ENCODE measurements at regions not wholly inside any gene's neighbourhood (a gene's known extent, or its start where the extent isn't known, plus 50 kb on each side); places are given as distances from the start of the nearest gene placed in this dataset.

DNA sequence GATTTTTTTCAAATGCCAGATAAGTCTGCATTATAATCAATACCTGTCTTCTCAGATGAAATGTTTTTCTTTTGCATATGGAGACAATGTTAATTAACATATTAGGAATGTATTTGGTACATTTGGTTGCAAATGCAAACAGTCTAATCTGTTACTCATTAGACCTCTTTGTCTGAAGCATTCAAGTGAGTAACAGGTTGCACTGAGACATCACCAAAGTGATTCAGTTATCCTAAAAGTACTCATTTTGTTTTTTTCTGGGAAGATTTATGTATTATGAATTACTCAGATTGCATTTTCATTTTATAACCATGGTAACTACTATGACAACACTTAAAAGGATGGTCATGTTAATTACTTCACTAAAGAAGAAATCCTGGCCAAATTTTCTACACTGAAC is 513.6 kb downstream of the HTR7 start:
- H3K79me1 ChIP-seq (ENCODE audit: low read depth, low read length) = no peaks in the 10 kb centered on the region
- H2BK5ac ChIP-seq (ENCODE audit: low read length) = no peak overlapping the region
- H3K23ac ChIP-seq (ENCODE audit: low read depth, low read length, poor library complexity) = no peak overlapping the region
- H3K14ac ChIP-seq (ENCODE audit: low read length) = no peak overlapping the region
- no peak overlapping the region for H2AK5ac ChIP-seq (ENCODE audit: low read depth, low read length)
- no peaks in the 10 kb centered on the region for H3K27me3 ChIP-seq (ENCODE audit: control insufficient read depth in 3 of 3, insufficient read depth in 3 of 3, low read depth in 1 of 3, low read length in 3 of 3)
- no peaks in the 10 kb centered on the region for H3K4me1 ChIP-seq (ENCODE audit: control insufficient read depth in 2 of 2, insufficient read depth in 1 of 2, low read depth in 1 of 2, low read length in 2 of 2)
- H3K18ac ChIP-seq (ENCODE audit: low read length) = no peak overlapping the region
- no peak for DNase-seq (ENCODE audit: low spot score)
- no peak overlapping the region for H3K27ac ChIP-seq (replicated peaks; ENCODE audit: low read length)
- H2AFZ ChIP-seq (ENCODE audit: low read length) = no peak overlapping the region
- no peak overlapping the region for H3K9ac ChIP-seq (ENCODE audit: low read depth, low read length, poor library complexity)
- no peaks in the 10 kb centered on the region for H3K9me3 ChIP-seq (replicated peaks in 1 of 2; ENCODE audit: control insufficient read depth in 2 of 2, insufficient read depth in 1 of 2, low read depth in 1 of 2, low read length in 2 of 2)
- no peak overlapping the region for H4K8ac ChIP-seq (ENCODE audit: low read depth, low read length)
- no peak overlapping the region for H2BK15ac ChIP-seq (ENCODE audit: low read length)
- no peak overlapping the region for H4K91ac ChIP-seq (ENCODE audit: low read depth, low read length, poor library complexity)
- no peaks in the 10 kb centered on the region for H3K36me3 ChIP-seq (replicated peaks in 1 of 2; ENCODE audit: control insufficient read depth in 2 of 2, insufficient read depth in 2 of 2, low read length in 2 of 2)
- no peak overlapping the region for H2BK12ac ChIP-seq (ENCODE audit: low read length)
- no peak overlapping the region for H3K4ac ChIP-seq (ENCODE audit: low read length)
- H3K4me2 ChIP-seq (ENCODE audit: insufficient read depth, low read length, poor library complexity, severe bottlenecking) = no peak overlapping the region
- no peak overlapping the region for H3K4me3 ChIP-seq (ENCODE audit: low read length in 2 of 2)
- H2BK120ac ChIP-seq (ENCODE audit: low read depth, low read length) = no peak overlapping the region

DNA sequence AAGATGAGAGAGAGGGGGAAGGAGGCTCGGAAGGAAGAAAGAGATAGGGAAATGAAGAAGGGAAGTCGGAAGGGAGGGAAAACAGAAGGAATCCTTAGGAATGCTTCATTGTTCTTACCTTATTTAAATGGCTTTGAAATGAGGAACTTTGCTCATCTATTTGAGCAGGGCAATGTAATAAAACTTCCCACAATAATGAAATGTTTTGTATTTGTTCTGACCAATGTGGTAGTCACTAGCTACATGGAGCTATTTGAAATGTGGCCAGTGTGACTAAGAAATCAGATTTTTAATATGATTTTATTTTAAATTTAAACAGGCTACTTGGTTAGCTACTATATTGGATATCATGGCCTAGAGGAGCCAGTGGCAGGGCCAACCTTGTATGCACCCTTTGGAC is 510.6 kb downstream of the HTR7 start:
- WGBS, 2 donors (ENCODE audit: extremely low coverage in 2 of 2, insufficient read length in 2 of 2, insufficient replicate concordance in 1 of 2) = 100% methylated on average over 2 of the region's 2 CpGs; no CpG with 5 or more reads in 1 of the 2 donors
- Histone ChIP-seq H3K9ac (ENCODE audit: low read depth, low read length, poor library complexity) (no peak overlapping the region), H3K4me3 (ENCODE audit: low read length in 2 of 2) (no peak overlapping the region), H4K91ac (ENCODE audit: low read depth, low read length, poor library complexity) (no peak overlapping the region), H3K4ac (ENCODE audit: low read length) (no peak overlapping the region), H3K9me3 (replicated peaks in 1 of 2; ENCODE audit: control insufficient read depth in 2 of 2, insufficient read depth in 1 of 2, low read depth in 1 of 2, low read length in 2 of 2) (no peaks in the 10 kb centered on the region), H3K14ac (ENCODE audit: low read length) (no peak overlapping the region), H4K8ac (ENCODE audit: low read depth, low read length) (no peak overlapping the region), H2BK120ac (ENCODE audit: low read depth, low read length) (no peak overlapping the region), H3K4me2 (ENCODE audit: insufficient read depth, low read length, poor library complexity, severe bottlenecking) (no peak overlapping the region), H3K36me3 (replicated peaks in 1 of 2; ENCODE audit: control insufficient read depth in 2 of 2, insufficient read depth in 2 of 2, low read length in 2 of 2) (no peaks in the 10 kb centered on the region), H3K27me3 (ENCODE audit: control insufficient read depth in 3 of 3, insufficient read depth in 3 of 3, low read depth in 1 of 3, low read length in 3 of 3) (no peaks in the 10 kb centered on the region), H3K27ac (replicated peaks; ENCODE audit: low read length) (no peak overlapping the region), H3K4me1 (ENCODE audit: control insufficient read depth in 2 of 2, insufficient read depth in 1 of 2, low read depth in 1 of 2, low read length in 2 of 2) (no peaks in the 10 kb centered on the region), H2BK12ac (ENCODE audit: low read length) (no peak overlapping the region), H2AK5ac (ENCODE audit: low read depth, low read length) (no peak overlapping the region), H3K79me1 (ENCODE audit: low read depth, low read length) (no peaks in the 10 kb centered on the region), H3K23ac (ENCODE audit: low read depth, low read length, poor library complexity) (no peak overlapping the region), H3K18ac (ENCODE audit: low read length) (no peak overlapping the region), H2AFZ (ENCODE audit: low read length) (no peak overlapping the region), H2BK15ac (ENCODE audit: low read length) (no peak overlapping the region), H2BK5ac (ENCODE audit: low read length) (no peak overlapping the region)
- no peak for DNase-seq (ENCODE audit: low spot score)

DNA sequence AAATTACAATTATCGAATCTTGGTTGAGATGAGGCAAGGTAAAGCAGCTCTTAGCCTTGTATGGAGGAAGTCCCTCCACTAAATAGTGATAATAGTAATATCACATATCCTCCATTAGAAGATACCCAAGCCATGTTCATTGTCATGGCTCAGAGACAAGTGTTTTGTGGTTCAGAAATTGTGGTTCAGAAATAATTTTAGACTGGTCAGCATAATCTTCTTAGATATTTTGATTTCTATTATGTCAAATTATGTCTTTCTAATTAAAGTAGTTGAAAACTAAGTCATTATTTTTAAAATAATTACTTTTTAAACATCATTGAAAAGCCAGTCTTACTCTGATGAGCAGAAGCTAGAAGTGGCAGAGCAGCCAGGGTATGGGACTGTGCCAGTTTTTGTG is 507.7 kb downstream of the HTR7 start:
- Histone ChIP-seq H2AK5ac (ENCODE audit: low read depth, low read length) (no peak overlapping the region), H3K27me3 (ENCODE audit: control insufficient read depth in 3 of 3, insufficient read depth in 3 of 3, low read depth in 1 of 3, low read length in 3 of 3) (peaks cover 0 to 2% (median 0%) of the 10 kb centered on the region in 3 experiments), H3K9me3 (replicated peaks in 1 of 2; ENCODE audit: control insufficient read depth in 2 of 2, insufficient read depth in 1 of 2, low read depth in 1 of 2, low read length in 2 of 2) (no peaks in the 10 kb centered on the region), H3K18ac (ENCODE audit: low read length) (no peak overlapping the region), H3K79me1 (ENCODE audit: low read depth, low read length) (no peaks in the 10 kb centered on the region), H3K4ac (ENCODE audit: low read length) (no peak overlapping the region), H2BK12ac (ENCODE audit: low read length) (no peak overlapping the region), H3K23ac (ENCODE audit: low read depth, low read length, poor library complexity) (no peak overlapping the region), H3K14ac (ENCODE audit: low read length) (no peak overlapping the region), H4K8ac (ENCODE audit: low read depth, low read length) (no peak overlapping the region), H2BK15ac (ENCODE audit: low read length) (no peak overlapping the region), H4K91ac (ENCODE audit: low read depth, low read length, poor library complexity) (no peak overlapping the region), H3K4me1 (ENCODE audit: control insufficient read depth in 2 of 2, insufficient read depth in 1 of 2, low read depth in 1 of 2, low read length in 2 of 2) (no peaks in the 10 kb centered on the region), H2BK120ac (ENCODE audit: low read depth, low read length) (no peak overlapping the region), H3K9ac (ENCODE audit: low read depth, low read length, poor library complexity) (no peak overlapping the region), H3K27ac (replicated peaks; ENCODE audit: low read length) (no peak overlapping the region), H3K4me3 (ENCODE audit: low read length in 2 of 2) (no peak overlapping the region), H3K4me2 (ENCODE audit: insufficient read depth, low read length, poor library complexity, severe bottlenecking) (no peak overlapping the region), H2BK5ac (ENCODE audit: low read length) (no peak overlapping the region), H2AFZ (ENCODE audit: low read length) (no peak overlapping the region), H3K36me3 (replicated peaks in 1 of 2; ENCODE audit: control insufficient read depth in 2 of 2, insufficient read depth in 2 of 2, low read length in 2 of 2) (no peaks in the 10 kb centered on the region)
- no peak for DNase-seq (ENCODE audit: low spot score)
- WGBS, 2 donors (ENCODE audit: extremely low coverage in 2 of 2, insufficient read length in 2 of 2, insufficient replicate concordance in 1 of 2) = no CpG with 5 or more reads among the region's 1 CpG

- Histone ChIP-seq H3K79me1 (ENCODE audit: low read depth, low read length) (no peaks in the 10 kb centered on the region), H3K9me3 (replicated peaks in 1 of 2; ENCODE audit: control insufficient read depth in 2 of 2, insufficient read depth in 1 of 2, low read depth in 1 of 2, low read length in 2 of 2) (no peaks in the 10 kb centered on the region), H3K4me1 (ENCODE audit: control insufficient read depth in 2 of 2, insufficient read depth in 1 of 2, low read depth in 1 of 2, low read length in 2 of 2) (no peaks in the 10 kb centered on the region), H2AK5ac (ENCODE audit: low read depth, low read length) (no peak overlapping the region), H3K18ac (ENCODE audit: low read length) (no peak overlapping the region), H3K4ac (ENCODE audit: low read length) (no peak overlapping the region), H3K36me3 (replicated peaks in 1 of 2; ENCODE audit: control insufficient read depth in 2 of 2, insufficient read depth in 2 of 2, low read length in 2 of 2) (no peaks in the 10 kb centered on the region), H3K4me2 (ENCODE audit: insufficient read depth, low read length, poor library complexity, severe bottlenecking) (no peak overlapping the region), H3K27ac (replicated peaks; ENCODE audit: low read length) (no peak overlapping the region), H3K23ac (ENCODE audit: low read depth, low read length, poor library complexity) (no peak overlapping the region), H3K14ac (ENCODE audit: low read length) (no peak overlapping the region), H2BK12ac (ENCODE audit: low read length) (no peak overlapping the region), H2AFZ (ENCODE audit: low read length) (no peak overlapping the region), H2BK120ac (ENCODE audit: low read depth, low read length) (no peak overlapping the region), H3K4me3 (ENCODE audit: low read length in 2 of 2) (no peak overlapping the region), H2BK15ac (ENCODE audit: low read length) (no peak overlapping the region), H4K91ac (ENCODE audit: low read depth, low read length, poor library complexity) (no peak overlapping the region), H2BK5ac (ENCODE audit: low read length) (no peak overlapping the region), H3K9ac (ENCODE audit: low read depth, low read length, poor library complexity) (no peak overlapping the region), H4K8ac (ENCODE audit: low read depth, low read length) (no peak overlapping the region), H3K27me3 (ENCODE audit: control insufficient read depth in 3 of 3, insufficient read depth in 3 of 3, low read depth in 1 of 3, low read length in 3 of 3) (peaks cover 0 to 2% (median 0%) of the 10 kb centered on the region in 3 experiments)
- no CpG with 5 or more reads among the region's 7 CpGs for WGBS, 2 donors (ENCODE audit: extremely low coverage in 2 of 2, insufficient read length in 2 of 2, insufficient replicate concordance in 1 of 2)
- DNase-seq (ENCODE audit: low spot score) = no peak
Observed at GRCh38 chr10:90352288-90352687, 505.6 kb downstream of the HTR7 start.

All from neuronal stem cell (in vitro differentiated cells).